ENCODE measurements at regions not wholly inside any gene's neighbourhood (a gene's known extent, or its start where the extent isn't known, plus 50 kb on each side); places are given as distances from the start of the nearest gene placed in this dataset.

DNA sequence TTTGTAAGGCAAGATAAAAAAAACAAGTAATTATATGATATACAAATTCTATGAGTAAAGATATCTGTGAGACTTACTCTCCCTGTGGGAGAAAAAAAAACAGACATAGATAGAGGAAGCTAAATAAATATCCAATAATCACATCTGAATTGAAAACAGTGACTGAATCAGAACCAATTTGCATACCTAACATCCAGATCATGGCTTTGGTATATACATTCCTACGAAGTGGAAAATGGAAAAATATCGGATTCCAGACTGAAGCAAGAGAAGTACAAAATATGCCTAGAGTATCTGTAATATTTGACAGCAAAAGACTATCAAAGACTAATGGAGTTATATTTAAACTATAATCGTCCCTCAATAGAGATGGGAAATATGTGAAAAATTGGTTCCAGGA is 1108.1 kb upstream of the CHAC2 start:
- H3K9me3 Mint-ChIP-seq = no peaks in the 10 kb centered on the region
- H3K4me1 Mint-ChIP-seq = no peaks in the 10 kb centered on the region
- H3K4me3 Mint-ChIP-seq = no peak overlapping the region
- peaks cover 3% of the 10 kb centered on the region for H3K27me3 Mint-ChIP-seq (ENCODE audit: low read depth, poor library complexity)
- H3K36me3 Mint-ChIP-seq (ENCODE audit: low read depth) = no peaks in the 10 kb centered on the region
- no peak for DNase-seq
- TF ChIP-seq, protein P1, sequence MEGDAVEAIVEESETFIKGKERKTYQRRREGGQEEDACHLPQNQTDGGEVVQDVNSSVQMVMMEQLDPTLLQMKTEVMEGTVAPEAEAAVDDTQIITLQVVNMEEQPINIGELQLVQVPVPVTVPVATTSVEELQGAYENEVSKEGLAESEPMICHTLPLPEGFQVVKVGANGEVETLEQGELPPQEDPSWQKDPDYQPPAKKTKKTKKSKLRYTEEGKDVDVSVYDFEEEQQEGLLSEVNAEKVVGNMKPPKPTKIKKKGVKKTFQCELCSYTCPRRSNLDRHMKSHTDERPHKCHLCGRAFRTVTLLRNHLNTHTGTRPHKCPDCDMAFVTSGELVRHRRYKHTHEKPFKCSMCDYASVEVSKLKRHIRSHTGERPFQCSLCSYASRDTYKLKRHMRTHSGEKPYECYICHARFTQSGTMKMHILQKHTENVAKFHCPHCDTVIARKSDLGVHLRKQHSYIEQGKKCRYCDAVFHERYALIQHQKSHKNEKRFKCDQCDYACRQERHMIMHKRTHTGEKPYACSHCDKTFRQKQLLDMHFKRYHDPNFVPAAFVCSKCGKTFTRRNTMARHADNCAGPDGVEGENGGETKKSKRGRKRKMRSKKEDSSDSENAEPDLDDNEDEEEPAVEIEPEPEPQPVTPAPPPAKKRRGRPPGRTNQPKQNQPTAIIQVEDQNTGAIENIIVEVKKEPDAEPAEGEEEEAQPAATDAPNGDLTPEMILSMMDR (IDR thresholded peaks at IDR 0.05) = no peak
- H3K27ac Mint-ChIP-seq = no peak overlapping the region

DNA sequence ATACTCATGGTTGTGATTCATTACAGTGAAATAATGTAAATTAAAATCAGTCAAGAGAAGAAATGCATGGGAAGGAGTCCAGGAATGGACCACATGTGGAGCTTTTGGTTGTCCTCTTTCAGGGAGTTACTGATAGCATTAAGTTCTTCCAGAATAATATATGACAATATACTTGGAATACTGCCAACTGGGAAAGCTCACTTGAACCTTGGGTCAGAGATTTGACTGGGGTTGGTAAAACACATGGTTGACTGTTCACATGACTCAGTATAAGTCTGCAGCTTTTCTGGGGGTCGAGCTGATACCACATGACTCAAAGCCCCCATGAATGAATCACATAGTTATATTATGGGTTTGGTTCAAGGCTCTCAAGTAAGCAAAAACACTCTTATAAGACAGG is 1109.0 kb upstream of the CHAC2 start:
- Mint-ChIP-seq H3K27ac (no peak overlapping the region), H3K9me3 (no peaks in the 10 kb centered on the region), H3K4me3 (no peak overlapping the region), H3K36me3 (ENCODE audit: low read depth) (no peaks in the 10 kb centered on the region), H3K27me3 (ENCODE audit: low read depth, poor library complexity) (peaks cover 3% of the 10 kb centered on the region), H3K4me1 (no peaks in the 10 kb centered on the region)
- no peak for DNase-seq
- TF ChIP-seq, protein P1 (IDR thresholded peaks at IDR 0.05) = no peak

DNA sequence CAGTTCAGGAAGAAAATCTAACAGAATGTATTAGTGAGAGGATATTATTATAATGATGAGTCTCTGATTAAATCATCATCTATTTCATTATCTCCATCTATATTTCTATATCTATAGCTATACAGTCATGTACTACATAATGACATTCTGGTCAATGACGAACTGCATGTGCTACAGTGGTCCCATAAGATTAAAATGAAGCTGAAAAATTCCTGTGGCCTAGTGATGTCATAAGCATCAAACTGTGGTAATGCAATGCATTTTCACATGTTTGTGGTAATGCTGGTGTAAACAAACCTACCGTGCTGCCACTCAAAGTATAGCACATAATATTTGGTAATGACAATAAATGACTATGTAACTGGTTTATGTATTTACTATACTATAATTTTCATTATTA is 1127.9 kb upstream of the CHAC2 start:
- TF ChIP-seq, protein P1 (IDR thresholded peaks at IDR 0.05) = no peak
- Mint-ChIP-seq H3K4me1 (no peaks in the 10 kb centered on the region), H3K36me3 (ENCODE audit: low read depth) (no peaks in the 10 kb centered on the region), H3K27me3 (ENCODE audit: low read depth, poor library complexity) (no peaks in the 10 kb centered on the region), H3K9me3 (peaks cover 13% of the 10 kb centered on the region), H3K27ac (no peak overlapping the region), H3K4me3 (no peak overlapping the region)
- DNase-seq = no peak

DNA sequence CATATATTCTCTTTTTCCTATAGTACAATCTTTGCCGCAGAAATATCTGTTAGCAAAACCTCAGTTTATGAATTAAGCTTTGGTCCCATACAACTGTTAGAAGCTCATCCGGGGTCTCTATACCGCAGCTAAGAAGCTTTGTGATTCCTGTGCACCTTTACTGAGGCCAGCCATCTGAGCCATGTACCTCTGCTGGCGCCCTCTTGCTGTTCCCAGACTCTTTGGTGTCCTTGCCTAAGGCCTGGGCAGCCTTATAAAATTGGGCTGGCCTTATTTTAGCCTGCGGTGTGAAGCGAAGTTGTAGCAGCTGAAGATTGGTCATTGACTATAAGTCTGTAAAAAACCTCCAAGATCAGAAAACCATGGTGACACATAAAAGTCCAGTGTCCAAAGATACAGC is 1135.1 kb upstream of the CHAC2 start:
- no peak overlapping the region for H3K27ac Mint-ChIP-seq
- peaks cover 16% of the 10 kb centered on the region for H3K9me3 Mint-ChIP-seq
- peaks cover 4% of the 10 kb centered on the region for H3K36me3 Mint-ChIP-seq (ENCODE audit: low read depth)

DNA sequence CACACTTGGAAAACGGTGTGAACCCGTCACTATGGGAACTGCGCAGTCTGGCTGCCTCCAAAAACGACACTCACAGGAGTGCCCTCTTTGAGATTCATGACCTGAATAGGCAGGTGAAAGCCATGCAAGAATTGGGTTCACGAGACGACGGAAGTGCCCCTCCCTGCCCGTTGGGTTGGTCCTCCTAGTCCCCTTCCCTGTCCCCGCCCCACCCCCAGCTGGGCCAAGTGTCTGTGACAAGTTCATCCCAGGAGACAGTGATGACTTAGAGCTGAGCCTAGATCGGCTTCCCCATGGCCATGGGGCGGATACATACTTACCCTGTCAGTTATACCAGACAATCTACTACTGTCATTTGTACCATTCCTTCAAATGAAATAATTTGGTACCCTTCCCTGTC is 1137.7 kb upstream of the CHAC2 start:
- Mint-ChIP-seq H3K4me3 (no peak overlapping the region), H3K27ac (no peak overlapping the region), H3K27me3 (ENCODE audit: low read depth, poor library complexity) (no peaks in the 10 kb centered on the region), H3K9me3 (peaks cover 10% of the 10 kb centered on the region), H3K4me1 (no peaks in the 10 kb centered on the region), H3K36me3 (ENCODE audit: low read depth) (peaks cover 4% of the 10 kb centered on the region)
- TF ChIP-seq, protein P1 (IDR thresholded peaks at IDR 0.05) = no peak
- DNase-seq = no peak

More for the DNA sequence above, 1135.1 kb upstream of the CHAC2 start:
- Mint-ChIP-seq H3K4me3 (no peak overlapping the region), H3K27me3 (ENCODE audit: low read depth, poor library complexity) (no peaks in the 10 kb centered on the region), H3K4me1 (no peaks in the 10 kb centered on the region)
- TF ChIP-seq, protein P1 (IDR thresholded peaks at IDR 0.05) = no peak
- DNase-seq = no peak

DNA sequence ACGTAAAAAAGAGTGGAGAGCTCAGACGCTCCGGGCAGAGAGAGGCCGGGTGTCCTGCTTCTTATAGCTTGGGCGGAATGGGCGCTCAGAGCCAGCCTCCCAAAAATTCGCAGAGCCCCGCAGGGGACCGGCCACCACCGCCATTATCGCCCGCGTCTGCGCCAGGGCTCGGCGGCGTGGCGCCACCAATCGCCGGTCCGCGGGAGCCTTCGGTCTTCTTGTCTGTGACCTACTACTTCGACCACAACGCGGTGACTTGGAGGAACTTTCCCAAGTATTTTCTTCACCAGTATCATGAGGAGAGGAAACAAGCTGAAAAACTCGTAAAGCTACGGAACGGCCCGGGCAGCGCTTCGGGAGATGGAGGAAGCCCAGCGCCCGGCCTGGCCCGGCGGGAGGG is 1138.1 kb upstream of the CHAC2 start:
- Mint-ChIP-seq H3K4me3 (no peak overlapping the region), H3K9me3 (peaks cover 10% of the 10 kb centered on the region), H3K27me3 (ENCODE audit: low read depth, poor library complexity) (no peaks in the 10 kb centered on the region), H3K36me3 (ENCODE audit: low read depth) (peaks cover 4% of the 10 kb centered on the region), H3K27ac (no peak overlapping the region), H3K4me1 (no peaks in the 10 kb centered on the region)
- TF ChIP-seq, protein P1 (IDR thresholded peaks at IDR 0.05) = no peak
- no peak for DNase-seq
